ENCODE measurements at regions not wholly inside any gene's neighbourhood (a gene's known extent, or its start where the extent isn't known, plus 50 kb on each side); places are given as distances from the start of the nearest gene placed in this dataset.

DNA sequence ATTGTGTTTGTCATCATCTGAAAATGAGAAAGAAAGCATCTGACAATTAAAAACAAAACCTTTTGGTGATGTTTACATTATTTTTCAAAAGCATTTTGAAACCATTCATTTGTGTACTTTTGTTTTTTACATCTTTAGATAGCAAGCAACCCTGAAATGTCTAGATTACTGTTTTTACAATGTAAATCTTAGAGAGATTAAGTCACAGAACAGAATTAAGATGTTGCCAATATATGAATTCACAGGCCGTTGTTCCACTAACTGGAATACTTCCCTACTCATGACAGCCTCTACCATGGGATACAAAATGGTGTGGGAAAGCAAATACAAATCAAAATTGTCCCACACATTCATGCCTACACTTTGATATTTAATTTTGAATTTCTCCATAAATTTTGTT is 480.0 kb upstream of the ZEB2 start:
- TF ChIP-seq, protein P1, sequence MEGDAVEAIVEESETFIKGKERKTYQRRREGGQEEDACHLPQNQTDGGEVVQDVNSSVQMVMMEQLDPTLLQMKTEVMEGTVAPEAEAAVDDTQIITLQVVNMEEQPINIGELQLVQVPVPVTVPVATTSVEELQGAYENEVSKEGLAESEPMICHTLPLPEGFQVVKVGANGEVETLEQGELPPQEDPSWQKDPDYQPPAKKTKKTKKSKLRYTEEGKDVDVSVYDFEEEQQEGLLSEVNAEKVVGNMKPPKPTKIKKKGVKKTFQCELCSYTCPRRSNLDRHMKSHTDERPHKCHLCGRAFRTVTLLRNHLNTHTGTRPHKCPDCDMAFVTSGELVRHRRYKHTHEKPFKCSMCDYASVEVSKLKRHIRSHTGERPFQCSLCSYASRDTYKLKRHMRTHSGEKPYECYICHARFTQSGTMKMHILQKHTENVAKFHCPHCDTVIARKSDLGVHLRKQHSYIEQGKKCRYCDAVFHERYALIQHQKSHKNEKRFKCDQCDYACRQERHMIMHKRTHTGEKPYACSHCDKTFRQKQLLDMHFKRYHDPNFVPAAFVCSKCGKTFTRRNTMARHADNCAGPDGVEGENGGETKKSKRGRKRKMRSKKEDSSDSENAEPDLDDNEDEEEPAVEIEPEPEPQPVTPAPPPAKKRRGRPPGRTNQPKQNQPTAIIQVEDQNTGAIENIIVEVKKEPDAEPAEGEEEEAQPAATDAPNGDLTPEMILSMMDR (IDR thresholded peaks at IDR 0.05) = no peak
- no peak for TF ChIP-seq POLR2A (IDR thresholded peaks at IDR 0.05)

All from testis (tissue), 2 donors.